ENCODE measurements at regions not wholly inside any gene's neighbourhood (a gene's known extent, or its start where the extent isn't known, plus 50 kb on each side); places are given as distances from the start of the nearest gene placed in this dataset.

GRCh38 chr9:16098306-16098705 lies 545.5 kb downstream of the CCDC171 start:
- no peak for TF ChIP-seq EZH2 (IDR thresholded peaks at IDR 0.05; ENCODE audit: low read length)
- no peak for TF ChIP-seq CTCF (optimal IDR thresholded peaks at IDR 0.05 in 1 of 3, IDR thresholded peaks at IDR 0.05 in 1 of 3, conservative IDR thresholded peaks at IDR 0.05 in 1 of 3; ENCODE audit: extremely low read depth in 1 of 3, insufficient read depth in 2 of 3, low read length in 3 of 3)
